Endothelial cell of umbilical vein (primary cell): ENCODE measurements at regions not wholly inside any gene's neighbourhood (a gene's known extent, or its start where the extent isn't known, plus 50 kb on each side); places are given as distances from the start of the nearest gene placed in this dataset.

Source experiments
- EZH2 ChIP-seq: IDR thresholded peaks from 2 replicates; pipeline ENCODE4 v1.6.1; 2012; ENCODE audit warnings: borderline replicate concordance, low read depth, mild to moderate bottlenecking, moderate library complexity, low read length, inconsistent platforms; ENCODE audit not compliant: severe bottlenecking
- TF ChIP-seq, protein P1 (sequence below), 2 donors: IDR thresholded peaks; 1 replicate in 1 of 2; 2 replicates in 1 of 2; pipeline ENCODE4 v1.5.1; 2011; ENCODE audit warnings: low read length in 2 of 2, mild to moderate bottlenecking in 2 of 2, moderate library complexity in 2 of 2, control low read depth in 1 of 2, inconsistent platforms in 1 of 2, low read depth in 1 of 2; ENCODE audit not compliant: insufficient read depth in 1 of 2; ENCODE audit errors: extremely low read depth in 1 of 2

DNA sequence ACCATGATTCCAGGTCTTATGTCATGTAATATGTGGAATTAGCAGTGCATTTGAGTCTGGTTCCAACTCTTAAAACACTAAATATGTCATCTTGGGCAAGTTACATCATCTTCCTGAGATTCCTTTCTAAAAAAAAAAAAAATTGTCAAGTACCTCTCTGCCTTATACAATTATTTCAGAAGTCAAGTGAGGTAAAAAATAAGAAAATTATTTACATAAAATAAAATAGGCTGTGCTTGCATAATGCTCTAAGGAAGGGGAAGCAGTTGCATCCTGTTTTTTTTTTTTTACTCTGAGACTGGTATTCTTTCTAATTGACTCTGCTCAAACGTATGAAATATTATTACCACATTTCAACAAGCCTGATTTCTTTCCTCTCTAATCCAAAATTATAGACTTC is 55.1 kb upstream of the SEMA3A start:
- TF ChIP-seq, protein P1, sequence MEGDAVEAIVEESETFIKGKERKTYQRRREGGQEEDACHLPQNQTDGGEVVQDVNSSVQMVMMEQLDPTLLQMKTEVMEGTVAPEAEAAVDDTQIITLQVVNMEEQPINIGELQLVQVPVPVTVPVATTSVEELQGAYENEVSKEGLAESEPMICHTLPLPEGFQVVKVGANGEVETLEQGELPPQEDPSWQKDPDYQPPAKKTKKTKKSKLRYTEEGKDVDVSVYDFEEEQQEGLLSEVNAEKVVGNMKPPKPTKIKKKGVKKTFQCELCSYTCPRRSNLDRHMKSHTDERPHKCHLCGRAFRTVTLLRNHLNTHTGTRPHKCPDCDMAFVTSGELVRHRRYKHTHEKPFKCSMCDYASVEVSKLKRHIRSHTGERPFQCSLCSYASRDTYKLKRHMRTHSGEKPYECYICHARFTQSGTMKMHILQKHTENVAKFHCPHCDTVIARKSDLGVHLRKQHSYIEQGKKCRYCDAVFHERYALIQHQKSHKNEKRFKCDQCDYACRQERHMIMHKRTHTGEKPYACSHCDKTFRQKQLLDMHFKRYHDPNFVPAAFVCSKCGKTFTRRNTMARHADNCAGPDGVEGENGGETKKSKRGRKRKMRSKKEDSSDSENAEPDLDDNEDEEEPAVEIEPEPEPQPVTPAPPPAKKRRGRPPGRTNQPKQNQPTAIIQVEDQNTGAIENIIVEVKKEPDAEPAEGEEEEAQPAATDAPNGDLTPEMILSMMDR (IDR thresholded peaks at IDR 0.05; ENCODE audit: extremely low read depth in 1 of 2, insufficient read depth in 1 of 2, low read depth in 1 of 2, low read length in 2 of 2): no peak
- no peak for TF ChIP-seq EZH2
